GM19395 (cell line): ENCODE measurements at regions not wholly inside any gene's neighbourhood (a gene's known extent, or its start where the extent isn't known, plus 50 kb on each side); places are given as distances from the start of the nearest gene placed in this dataset.

Experiments used
- ATAC-seq: cut with Tn5 transposase; IDR thresholded peaks from one replicate; pipeline ENCODE4 v1.9.1; 2021; ENCODE audit warnings: mild to moderate bottlenecking, moderate library complexity; ENCODE audit not compliant: unreplicated experiment

GRCh38 chr1:224846119-224846907 lies 83.2 kb upstream of the DNAH14 start:
- ATAC-seq = no peak

DNA sequence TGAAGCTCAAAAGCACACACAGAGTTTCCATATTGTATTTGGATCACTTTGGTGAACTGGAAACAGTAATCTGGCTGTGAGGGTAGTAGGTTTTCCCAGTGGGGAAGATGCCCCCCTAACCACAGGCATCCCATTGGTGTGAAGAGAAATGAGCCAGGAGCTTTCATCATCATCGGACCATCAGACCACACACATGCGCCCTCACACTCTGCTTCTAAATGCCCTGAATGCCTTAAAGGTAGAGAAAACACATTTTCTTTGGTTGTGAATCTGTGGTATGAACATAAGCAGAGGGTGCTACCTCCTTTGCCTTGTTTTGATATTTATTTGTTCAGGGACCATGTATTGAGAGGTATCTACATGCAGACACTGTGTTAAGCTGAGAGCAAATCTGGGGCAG lies 79.0 kb upstream of the DNAH14 start:
- no peak for ATAC-seq

GRCh38 chr1:224851210-224851847 lies 78.1 kb upstream of the DNAH14 start:
- peak; percentile 66 for ATAC-seq

DNA sequence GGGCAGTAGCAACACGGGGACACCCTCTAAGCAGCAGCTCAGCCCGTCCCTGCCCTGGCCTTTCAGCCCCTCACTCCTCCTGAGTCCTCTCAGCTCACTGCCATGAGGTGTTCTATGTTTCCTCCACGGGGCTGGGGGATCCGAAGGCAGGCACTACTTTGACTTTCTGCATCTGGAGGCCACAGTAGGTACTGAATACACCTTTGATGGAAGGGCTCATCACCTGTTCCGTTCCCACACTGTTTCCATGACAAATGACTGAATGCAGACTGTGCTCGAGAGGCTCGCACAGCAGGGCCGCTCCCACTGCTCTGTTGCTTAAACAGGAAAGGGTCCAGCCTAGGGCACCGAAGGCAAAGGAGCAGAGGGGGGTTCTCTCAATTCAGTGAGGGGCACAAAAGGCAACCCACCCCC lies 77.6 kb upstream of the DNAH14 start:
- ATAC-seq = peak; percentile 42

DNA sequence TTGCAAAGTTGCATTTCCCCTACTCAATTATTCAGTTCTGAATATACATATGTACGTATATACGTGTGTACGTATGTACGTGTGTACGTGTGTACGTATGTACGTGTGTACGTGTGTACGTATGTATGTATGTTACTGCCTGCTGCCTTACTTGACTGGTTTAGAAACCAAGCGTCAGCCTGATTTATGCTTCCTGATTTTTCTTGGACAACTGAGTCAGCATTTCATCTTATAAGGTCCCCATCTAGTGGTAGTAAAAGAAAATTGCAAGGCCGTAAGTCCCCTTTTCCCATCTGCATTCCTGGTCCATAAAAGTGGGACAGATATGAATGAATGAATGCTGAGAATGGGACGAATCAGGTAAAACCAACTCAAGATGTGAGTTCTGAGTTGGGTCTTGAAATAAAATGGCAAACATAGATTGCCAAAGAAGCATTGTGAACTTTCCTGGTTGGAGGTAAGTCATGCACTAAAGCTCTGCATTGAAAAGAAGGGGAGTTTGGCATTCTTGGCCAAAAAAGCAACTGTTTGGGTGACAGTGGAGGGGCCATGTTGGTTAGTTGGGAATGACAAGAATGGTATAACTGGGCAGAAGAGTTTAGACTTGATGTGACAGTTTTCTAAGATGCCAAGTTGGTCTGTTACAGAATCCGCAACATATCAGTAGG lies 76.4 kb upstream of the DNAH14 start:
- no peak for ATAC-seq

DNA sequence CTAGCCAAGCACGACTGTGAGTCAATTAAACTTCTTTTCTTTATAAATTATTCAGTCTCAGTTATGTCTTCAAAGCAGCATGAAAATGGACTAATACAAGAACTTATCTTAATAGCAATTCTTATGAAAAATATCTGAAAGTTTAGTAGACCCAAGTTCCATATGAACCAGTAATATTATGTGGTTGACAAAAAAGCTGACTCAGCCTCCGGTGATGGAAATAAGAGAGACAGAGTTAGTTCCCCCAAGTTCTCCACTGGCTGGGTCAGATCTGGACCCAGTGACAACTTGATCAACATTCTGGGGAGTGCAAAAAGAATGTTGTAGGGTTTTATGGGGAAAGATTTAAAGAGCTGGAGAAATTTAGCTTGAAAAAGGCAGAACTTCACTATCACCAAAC lies 72.5 kb upstream of the DNAH14 start:
- no peak for ATAC-seq

- ATAC-seq = no peak
Measured at GRCh38 chr1:224859651-224860050, 69.8 kb upstream of the DNAH14 start.

DNA sequence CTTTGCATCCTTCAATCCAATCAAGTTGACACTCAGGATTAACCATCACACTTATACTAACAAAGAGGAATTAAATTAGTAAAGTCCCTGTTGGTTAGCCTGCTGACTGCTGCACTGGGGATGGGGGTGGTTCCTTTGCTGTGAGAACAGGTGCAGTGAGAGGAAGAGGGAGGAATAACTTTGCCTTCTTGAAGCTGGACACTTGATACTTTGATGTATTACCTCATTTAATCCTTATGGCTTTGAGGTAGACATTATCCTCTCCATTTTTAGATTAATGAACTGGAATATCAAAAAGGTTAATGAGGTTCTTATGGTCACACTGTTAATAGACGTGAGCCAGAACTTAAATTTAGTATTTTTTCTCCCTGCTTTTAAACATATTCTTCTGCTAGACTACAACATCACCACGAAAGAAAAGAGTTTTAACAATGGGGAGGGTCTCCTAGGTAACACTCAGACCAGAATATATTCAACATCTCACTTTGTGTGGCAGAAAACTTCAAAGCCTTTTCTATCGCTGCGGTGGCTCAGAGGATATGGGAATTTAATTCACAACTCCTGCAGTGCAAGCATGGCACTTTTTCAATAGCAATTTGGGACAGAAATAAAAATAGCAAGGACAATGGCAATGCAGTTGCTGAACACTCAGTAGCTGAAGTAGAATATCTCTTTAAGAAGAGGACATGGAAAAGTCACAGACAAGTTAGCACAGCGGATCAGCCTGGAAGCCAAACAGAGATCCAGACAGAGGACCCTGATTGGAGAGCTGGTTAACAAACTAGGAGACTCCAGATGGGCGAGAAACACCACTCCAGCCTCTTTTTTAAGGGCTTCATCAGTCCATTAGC lies 68.8 kb upstream of the DNAH14 start:
- no peak for ATAC-seq

DNA sequence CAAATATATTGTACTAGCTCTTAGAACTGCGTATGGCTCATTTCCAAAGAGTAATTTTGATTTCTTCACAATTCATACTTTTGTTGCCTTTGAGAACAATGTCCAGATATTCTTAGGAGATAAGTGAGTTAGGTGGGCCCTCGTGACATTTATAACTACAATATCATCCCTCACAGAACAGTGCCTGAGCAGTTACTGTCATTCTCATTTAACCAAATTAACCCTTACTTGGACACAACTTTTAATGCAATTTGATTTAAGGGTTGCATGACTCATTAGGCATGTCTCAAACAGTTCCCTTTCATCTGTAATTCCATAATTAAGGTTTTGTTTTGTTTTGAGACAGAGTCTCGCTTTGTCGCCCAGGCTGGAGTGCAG lies 68.1 kb upstream of the DNAH14 start:
- no peak for ATAC-seq

DNA sequence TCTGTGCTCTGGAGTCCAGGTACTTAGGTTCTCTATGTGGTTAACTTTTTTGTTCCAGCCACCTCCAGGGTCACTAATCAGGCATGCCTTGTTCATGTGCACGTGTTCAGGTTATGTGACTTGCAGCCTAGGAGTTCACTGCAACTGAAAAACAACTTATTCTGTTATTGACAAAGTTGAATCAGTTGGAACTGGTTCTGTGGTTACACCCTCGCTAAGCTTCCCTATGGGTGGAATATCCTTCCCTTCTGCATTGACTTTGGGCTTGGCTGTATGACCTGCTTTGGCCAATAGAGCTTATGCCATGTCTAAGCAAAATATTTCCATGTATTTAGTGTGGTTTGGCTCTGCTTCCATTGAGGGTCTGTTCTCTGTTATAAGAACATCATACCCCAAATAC lies 66.0 kb upstream of the DNAH14 start:
- no peak for ATAC-seq

DNA sequence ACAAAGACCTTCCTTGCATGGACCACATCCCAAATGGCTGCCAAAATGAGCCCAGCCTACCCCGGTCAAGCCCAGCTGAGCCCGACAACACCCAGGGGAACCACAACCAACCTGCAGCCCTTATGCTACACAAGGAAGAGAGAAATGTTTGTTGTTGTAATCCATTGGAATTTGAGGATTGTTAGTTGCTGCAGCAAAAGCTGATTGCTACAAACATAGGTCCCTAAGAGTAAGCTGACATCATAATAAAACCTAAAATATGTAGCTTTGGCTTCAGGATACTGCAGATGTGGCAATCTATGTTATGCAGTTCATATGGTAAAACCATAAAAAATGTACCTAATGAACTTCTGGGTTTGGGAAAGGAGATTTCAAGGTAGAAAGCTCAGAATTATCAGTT lies 65.5 kb upstream of the DNAH14 start:
- no peak for ATAC-seq

DNA sequence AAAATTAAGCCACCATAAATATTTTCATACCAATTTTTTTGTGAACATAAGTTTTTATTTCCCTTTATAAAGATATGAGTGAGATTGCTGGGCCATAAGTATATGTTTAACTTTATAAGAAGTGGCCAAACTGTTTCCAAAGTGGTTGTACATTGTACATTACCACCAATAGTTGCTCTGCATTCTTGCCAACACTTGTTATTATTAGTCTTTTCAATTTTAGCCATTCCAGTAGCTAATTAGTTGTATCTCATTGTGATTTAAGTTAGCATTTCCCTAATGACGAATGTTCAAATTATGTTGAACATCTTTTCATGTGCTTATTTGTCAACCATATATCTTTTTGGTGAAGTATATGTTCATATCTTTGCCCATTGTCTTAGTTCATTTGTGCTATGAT lies 64.0 kb upstream of the DNAH14 start:
- no peak for ATAC-seq

DNA sequence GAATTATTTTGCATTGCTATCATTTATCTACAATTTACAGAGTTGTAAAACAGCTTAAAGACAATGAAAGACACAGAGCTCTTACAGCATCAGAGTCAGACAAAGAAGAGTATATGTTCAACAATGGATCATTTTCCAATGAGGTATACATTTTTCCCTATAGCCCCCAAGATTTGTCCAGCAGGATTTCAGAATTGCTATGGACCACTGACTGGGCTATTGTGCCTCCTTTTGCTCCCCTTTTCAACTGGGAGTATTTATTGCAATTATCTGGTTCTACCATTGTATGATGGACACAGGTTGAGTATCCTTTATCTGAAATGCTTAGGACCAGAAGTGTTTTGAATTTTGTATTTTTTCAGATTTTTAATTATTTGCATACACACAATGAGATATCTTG lies 62.5 kb upstream of the DNAH14 start:
- no peak for ATAC-seq

DNA sequence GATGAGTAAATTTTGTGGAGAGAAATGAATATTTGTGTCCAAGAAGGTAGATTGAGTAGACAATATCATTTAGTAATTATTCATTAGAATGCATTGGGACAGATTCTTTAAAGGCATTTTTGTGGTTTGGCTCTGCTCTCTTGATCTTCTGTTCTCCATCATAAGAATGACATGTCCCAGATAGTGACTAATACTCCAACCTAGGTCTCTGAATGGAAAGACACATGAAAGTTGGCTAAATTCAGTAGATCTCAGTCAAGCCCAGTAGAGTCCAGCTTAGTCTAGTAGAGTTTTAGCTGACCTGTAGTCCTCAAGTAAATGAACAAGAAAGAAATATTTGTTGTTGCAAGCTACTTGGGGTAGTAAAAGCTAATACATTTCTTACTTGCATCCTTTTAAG lies 61.8 kb upstream of the DNAH14 start:
- ATAC-seq = no peak

- no peak for ATAC-seq
Measured at GRCh38 chr1:224872832-224873433, 56.5 kb upstream of the DNAH14 start.

DNA sequence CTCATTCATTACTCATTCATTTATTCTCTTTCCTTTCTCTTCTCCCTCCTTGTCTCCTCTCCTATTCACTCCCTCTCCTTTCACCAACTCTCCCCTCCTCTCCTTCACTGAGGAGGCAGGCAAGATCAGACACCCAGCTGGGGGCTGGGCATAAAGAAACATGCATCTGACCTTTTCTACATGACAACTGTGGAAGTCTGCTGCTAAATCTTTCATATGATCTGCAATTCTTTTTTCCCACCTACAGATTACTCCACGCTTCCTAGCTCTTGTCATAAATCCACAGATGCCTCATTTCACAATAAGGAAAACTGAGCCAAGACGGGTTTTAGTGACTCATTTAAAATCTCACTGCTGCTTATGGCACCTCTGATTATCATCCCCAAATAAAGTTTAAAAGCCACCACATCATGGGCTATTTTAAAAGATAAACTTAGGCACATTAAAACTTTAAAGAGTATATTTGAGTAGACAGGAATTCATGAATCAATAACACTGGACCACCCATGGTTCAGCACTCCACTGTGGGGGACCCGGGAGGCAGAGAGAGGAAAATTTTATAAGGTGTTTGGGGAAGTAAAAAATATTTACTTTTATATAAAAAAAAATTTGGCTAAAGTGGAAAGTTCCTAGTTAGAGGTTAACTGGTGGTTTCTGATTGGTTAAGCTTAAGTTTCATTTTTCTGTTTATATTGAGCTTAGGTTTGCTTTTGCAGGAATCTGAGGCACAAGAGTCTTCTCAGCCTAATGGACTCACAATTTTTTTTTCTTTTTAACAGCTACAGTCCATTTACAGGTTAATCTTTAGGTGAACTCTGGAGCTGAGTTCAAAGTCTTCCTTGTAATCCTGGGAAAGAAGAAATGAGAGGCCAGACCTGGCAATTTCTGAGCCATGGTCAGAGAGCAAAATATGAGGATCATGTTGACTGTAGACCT lies 55.8 kb upstream of the DNAH14 start:
- ATAC-seq = no peak

DNA sequence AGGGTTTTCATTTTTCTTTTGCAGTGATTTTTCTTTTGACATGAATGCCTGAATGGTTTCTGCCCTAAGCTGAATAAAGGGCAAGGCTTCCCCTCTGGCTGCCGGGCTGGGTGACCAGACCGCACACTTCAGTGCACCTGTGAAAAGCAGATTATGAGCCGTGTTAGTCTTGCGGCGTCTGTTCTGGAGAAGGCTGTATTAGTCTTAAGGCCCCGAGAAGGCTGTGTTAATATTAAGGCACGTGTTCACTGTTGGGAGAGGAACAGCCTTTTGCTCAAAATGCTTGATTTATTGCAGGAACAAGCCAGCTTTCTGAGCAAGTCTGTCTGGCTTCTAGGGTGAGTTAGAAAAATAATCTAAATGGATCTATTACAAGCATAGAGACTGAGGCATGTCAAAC lies 54.7 kb upstream of the DNAH14 start:
- no peak for ATAC-seq

DNA sequence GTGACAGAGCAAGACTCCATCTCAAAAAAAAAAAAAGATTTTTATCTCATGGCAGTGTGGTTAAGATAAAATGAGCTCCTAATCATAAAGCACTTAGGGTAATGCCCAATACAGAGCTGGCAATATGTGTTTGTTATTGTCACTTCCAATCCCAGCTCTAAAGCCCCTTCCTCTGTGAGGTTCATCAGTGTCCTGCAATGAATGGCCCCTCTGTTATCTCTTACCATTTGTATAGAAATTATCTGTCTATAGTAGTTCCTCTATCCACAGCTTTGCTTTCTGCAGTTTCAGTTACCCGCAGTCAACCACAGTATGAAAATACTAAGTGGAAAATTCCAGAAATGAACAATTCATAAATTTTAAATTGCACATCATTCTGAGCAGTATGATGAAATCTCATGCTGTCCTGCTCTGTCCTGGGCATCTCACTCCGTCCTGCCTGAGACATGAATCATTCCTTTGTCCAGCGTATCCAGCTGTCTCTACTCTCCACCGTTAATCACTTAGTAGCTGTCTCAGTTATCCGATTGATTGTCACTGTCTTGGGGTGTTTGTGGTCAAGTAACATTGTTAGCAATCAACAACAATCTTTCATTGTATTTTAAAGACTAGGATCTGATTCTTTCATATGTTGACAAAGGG lies 50.2 kb upstream of the DNAH14 start:
- ATAC-seq = no peak
